DOHH2 (cell line): ENCODE measurements at regions not wholly inside any gene's neighbourhood (a gene's known extent, or its start where the extent isn't known, plus 50 kb on each side); places are given as distances from the start of the nearest gene placed in this dataset.

Experiments
- EZH2phosphoT487 ChIP-seq: fragments of 200-600 bp; sonication (generic); IDR thresholded peaks from 2 replicates; pipeline ENCODE4 v1.6.1; 2017; ENCODE audit warnings: borderline replicate concordance, mild to moderate bottlenecking, antibody characterized with exemption, low read length, moderate library complexity, mixed read lengths
- TF ChIP-seq, protein P1 (sequence below): fragments of 200-600 bp; sonication (generic); IDR thresholded peaks from one replicate; pipeline ENCODE4 v1.5.1; 2014; ENCODE audit warnings: antibody characterized with exemption, mild to moderate bottlenecking, low read depth, low read length; ENCODE audit not compliant: poor library complexity, severe bottlenecking

DNA sequence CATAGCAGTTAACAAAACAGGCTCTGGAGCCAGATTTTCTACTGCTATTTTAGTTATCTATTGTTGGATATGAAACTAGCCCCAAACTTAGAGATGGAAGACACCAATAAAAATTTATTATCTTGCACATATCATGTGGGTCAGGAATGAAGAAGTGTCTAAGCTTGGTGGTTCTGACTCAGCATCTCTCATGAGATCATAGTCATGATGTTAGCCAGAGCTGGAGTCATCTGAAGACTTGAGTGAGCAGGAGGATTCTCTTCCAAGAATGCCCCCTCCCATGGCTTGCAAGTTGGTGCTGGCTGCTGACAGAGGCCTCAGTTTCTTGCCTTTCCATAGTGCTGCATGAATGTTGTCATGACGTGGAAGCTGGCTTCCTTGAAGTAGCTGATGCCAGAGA lies 68.2 kb upstream of the TAPT1 start:
- TF ChIP-seq EZH2phosphoT487, result no peak
- TF ChIP-seq, protein P1, sequence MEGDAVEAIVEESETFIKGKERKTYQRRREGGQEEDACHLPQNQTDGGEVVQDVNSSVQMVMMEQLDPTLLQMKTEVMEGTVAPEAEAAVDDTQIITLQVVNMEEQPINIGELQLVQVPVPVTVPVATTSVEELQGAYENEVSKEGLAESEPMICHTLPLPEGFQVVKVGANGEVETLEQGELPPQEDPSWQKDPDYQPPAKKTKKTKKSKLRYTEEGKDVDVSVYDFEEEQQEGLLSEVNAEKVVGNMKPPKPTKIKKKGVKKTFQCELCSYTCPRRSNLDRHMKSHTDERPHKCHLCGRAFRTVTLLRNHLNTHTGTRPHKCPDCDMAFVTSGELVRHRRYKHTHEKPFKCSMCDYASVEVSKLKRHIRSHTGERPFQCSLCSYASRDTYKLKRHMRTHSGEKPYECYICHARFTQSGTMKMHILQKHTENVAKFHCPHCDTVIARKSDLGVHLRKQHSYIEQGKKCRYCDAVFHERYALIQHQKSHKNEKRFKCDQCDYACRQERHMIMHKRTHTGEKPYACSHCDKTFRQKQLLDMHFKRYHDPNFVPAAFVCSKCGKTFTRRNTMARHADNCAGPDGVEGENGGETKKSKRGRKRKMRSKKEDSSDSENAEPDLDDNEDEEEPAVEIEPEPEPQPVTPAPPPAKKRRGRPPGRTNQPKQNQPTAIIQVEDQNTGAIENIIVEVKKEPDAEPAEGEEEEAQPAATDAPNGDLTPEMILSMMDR, result no peak
